ENCODE measurements at regions not wholly inside any gene's neighbourhood (a gene's known extent, or its start where the extent isn't known, plus 50 kb on each side); places are given as distances from the start of the nearest gene placed in this dataset.

DNA sequence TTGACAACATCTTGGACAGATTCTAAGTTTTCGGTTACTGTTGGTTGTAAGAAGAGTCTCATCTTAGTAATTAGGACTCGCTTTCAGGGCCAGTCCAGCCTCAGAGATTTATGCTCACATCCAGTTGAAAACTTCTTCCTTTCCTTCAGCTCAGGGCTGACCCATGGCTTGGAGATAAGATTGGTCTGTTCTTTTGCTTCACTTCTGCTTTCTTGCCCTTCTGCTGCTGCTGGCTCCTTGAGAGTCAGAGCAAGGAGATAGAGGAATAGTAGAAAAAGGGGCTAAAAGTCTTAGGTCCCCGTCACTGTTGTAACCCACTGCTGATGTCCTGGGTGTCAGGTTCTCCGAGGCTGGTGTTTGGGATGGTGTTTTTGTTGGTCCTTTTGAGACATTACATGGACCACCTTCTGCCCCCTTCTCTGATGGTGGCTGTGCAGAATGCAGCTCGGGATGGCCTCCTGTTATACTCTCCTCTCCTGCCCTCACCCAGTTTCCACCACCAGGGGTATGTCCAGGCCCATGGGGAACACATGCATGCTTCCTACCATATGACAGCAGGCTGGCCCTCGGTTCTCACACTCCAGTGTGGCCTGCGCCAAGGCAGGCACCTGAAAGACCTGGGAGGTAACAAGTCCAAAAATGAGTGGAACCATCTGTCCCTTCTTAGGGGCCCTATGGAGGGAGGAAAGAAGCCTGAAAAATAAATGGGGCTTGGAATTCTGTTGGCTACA is 67.8 kb upstream of the PCBD1 start:
- peaks cover 2 to 33% of the 10 kb centered on the region in 2 experiments; a peak in 4 of 5 replicates for H3K27me3 ChIP-seq (ENCODE audit: control insufficient read depth in 2 of 2, insufficient read depth in 2 of 2, low read length in 2 of 2)
- ATAC-seq: peak; percentile 82
- no peak overlapping the region for H2AFZ ChIP-seq (ENCODE audit: low read depth, low read length)
- H4K20me1 ChIP-seq (replicated peaks; ENCODE audit: control insufficient read depth, insufficient read depth, low read length): no peaks in the 10 kb centered on the region
- CTCF ChIA-PET (ENCODE audit: low intra/inter-chr PET ratio): no interaction called here
- no peaks in the 10 kb centered on the region; the same call in 1 of the 2 replicates for H3K9me3 ChIP-seq (replicated peaks; ENCODE audit: control insufficient read depth, insufficient read depth, low read depth, low read length)
- TF ChIP-seq SPI1 (IDR thresholded peaks at IDR 0.05; ENCODE audit: borderline replicate concordance, low read depth, low read length): peak; percentile 73
- TF ChIP-seq, protein P1, sequence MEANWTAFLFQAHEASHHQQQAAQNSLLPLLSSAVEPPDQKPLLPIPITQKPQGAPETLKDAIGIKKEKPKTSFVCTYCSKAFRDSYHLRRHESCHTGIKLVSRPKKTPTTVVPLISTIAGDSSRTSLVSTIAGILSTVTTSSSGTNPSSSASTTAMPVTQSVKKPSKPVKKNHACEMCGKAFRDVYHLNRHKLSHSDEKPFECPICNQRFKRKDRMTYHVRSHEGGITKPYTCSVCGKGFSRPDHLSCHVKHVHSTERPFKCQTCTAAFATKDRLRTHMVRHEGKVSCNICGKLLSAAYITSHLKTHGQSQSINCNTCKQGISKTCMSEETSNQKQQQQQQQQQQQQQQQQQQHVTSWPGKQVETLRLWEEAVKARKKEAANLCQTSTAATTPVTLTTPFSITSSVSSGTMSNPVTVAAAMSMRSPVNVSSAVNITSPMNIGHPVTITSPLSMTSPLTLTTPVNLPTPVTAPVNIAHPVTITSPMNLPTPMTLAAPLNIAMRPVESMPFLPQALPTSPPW (CRISPR knock-in tag; IDR thresholded peaks at IDR 0.05): no peak
- peak in 1 of 2 experiments; percentile 26; a peak in 1 of 4 replicates for TF ChIP-seq RAD21 (CRISPR knock-in tag; conservative IDR thresholded peaks at IDR 0.05 in 1 of 2, IDR thresholded peaks at IDR 0.05 in 1 of 2)
- TF ChIP-seq, protein P2, sequence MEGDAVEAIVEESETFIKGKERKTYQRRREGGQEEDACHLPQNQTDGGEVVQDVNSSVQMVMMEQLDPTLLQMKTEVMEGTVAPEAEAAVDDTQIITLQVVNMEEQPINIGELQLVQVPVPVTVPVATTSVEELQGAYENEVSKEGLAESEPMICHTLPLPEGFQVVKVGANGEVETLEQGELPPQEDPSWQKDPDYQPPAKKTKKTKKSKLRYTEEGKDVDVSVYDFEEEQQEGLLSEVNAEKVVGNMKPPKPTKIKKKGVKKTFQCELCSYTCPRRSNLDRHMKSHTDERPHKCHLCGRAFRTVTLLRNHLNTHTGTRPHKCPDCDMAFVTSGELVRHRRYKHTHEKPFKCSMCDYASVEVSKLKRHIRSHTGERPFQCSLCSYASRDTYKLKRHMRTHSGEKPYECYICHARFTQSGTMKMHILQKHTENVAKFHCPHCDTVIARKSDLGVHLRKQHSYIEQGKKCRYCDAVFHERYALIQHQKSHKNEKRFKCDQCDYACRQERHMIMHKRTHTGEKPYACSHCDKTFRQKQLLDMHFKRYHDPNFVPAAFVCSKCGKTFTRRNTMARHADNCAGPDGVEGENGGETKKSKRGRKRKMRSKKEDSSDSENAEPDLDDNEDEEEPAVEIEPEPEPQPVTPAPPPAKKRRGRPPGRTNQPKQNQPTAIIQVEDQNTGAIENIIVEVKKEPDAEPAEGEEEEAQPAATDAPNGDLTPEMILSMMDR (IDR thresholded peaks at IDR 0.05 in 2 of 3, conservative IDR thresholded peaks at IDR 0.05 in 1 of 3; ENCODE audit: insufficient read depth in 2 of 3, low read depth in 1 of 3, low read length in 3 of 3): peak; percentile 35 to 63 (median 42); a peak in 4 of 6 replicates
- H3K79me2 ChIP-seq (ENCODE audit: control insufficient read depth, insufficient read depth, low read length): no peaks in the 10 kb centered on the region
- no TSS peak for BruUV-seq (replicated peaks)
- under 1% methylated on average over 7 of the region's 7 CpGs for WGBS (ENCODE audit: insufficient coverage, low coverage, missing lambda C conversion rate)
- H3K4me3 ChIP-seq: no peak overlapping the region
- POLR2A ChIA-PET: no interaction called here
- in situ Hi-C loops (cut with MboI) (no loop called here), intact Hi-C loops (cut with micrococcal nuclease) (no loop called here)
- H3K9me1 ChIP-seq (ENCODE audit: control insufficient read depth, insufficient read depth, low read length): no peaks in the 10 kb centered on the region
- H3K36me3 ChIP-seq (ENCODE audit: control insufficient read depth, insufficient read depth, low read length): no peaks in the 10 kb centered on the region
- no peaks in the 10 kb centered on the region for H3K4me1 ChIP-seq (replicated peaks in 1 of 2; ENCODE audit: control insufficient read depth in 2 of 2, insufficient read depth in 2 of 2, low read length in 2 of 2)
- peak; percentile 11 to 52 (median 42) for DNase-seq (ENCODE audit: extremely low read depth in 1 of 4, low spot score in 3 of 4)
- no peak overlapping the region for H3K4me2 ChIP-seq (ENCODE audit: insufficient read depth, low read length)
- H3K9ac ChIP-seq (ENCODE audit: insufficient read depth in 1 of 2, low read depth in 2 of 2, low read length in 2 of 2): no peak overlapping the region
- H3K27ac ChIP-seq (ENCODE audit: extremely low read depth, low read depth, low read length): no peak overlapping the region
- FAIRE-seq: peak; percentile 59

Measured in K562 (cell line).